ENCODE measurements at regions not wholly inside any gene's neighbourhood (a gene's known extent, or its start where the extent isn't known, plus 50 kb on each side); places are given as distances from the start of the nearest gene placed in this dataset.
"Not testable (repeated sequence)": the region's sequence is repeated elsewhere in the genome, so short reads cannot be mapped to it uniquely, and the experiment has no call there.

GRCh38 chr12:46982629-46983392 is 96.6 kb upstream of the PCED1B start:
- in situ Hi-C loops (cut with MboI; ENCODE audit: low sequenced_read_pairs), result loop anchor here (10.0 kb wide), 1 partner anchor 638 kb away; no protein-coding TSS in a partner anchor

GRCh38 chr12:46983393-46983793 is 96.0 kb upstream of the PCED1B start:
- in situ Hi-C loops (cut with MboI; ENCODE audit: low sequenced_read_pairs), result loop anchor here (10.0 kb wide), 1 partner anchor 639 kb away; no protein-coding TSS in a partner anchor

GRCh38 chr12:46983959-46984841 is 95.2 kb upstream of the PCED1B start:
- in situ Hi-C loops (cut with MboI; ENCODE audit: low sequenced_read_pairs), result loop anchor here (10.0 kb wide), 1 partner anchor 639 kb away; no protein-coding TSS in a partner anchor

GRCh38 chr12:46985816-46986215 is 93.6 kb upstream of the PCED1B start:
- in situ Hi-C loops (cut with MboI; ENCODE audit: low sequenced_read_pairs), result loop anchor here (10.0 kb wide), 1 partner anchor 641 kb away; no protein-coding TSS in a partner anchor

- in situ Hi-C loops (cut with MboI; ENCODE audit: low sequenced_read_pairs), result loop anchor here (10.0 kb wide), 1 partner anchor 643 kb away; no protein-coding TSS in a partner anchor
Observed at GRCh38 chr12:46988122-46988521, 91.3 kb upstream of the PCED1B start.

- in situ Hi-C loops (cut with MboI; ENCODE audit: low sequenced_read_pairs), result no loop called here
Observed at GRCh38 chr12:46990211-46990610, 89.2 kb upstream of the PCED1B start.

GRCh38 chr12:46992051-46992450 is 87.4 kb upstream of the PCED1B start:
- in situ Hi-C loops (cut with MboI; ENCODE audit: low sequenced_read_pairs), result not testable (repeated sequence)

GRCh38 chr12:46998811-46999368 is 80.5 kb upstream of the PCED1B start:
- in situ Hi-C loops (cut with MboI; ENCODE audit: low sequenced_read_pairs), result no loop called here

GRCh38 chr12:47004634-47005033 is 74.8 kb upstream of the PCED1B start:
- in situ Hi-C loops (cut with MboI; ENCODE audit: low sequenced_read_pairs), result loop anchor here (25.0 kb wide), 1 partner anchor 867 kb away; no protein-coding TSS in a partner anchor

GRCh38 chr12:47007048-47007447 is 72.4 kb upstream of the PCED1B start:
- in situ Hi-C loops (cut with MboI; ENCODE audit: low sequenced_read_pairs), result loop anchor here (25.0 kb wide), 1 partner anchor 870 kb away; no protein-coding TSS in a partner anchor

GRCh38 chr12:47012552-47012951 is 66.9 kb upstream of the PCED1B start:
- in situ Hi-C loops (cut with MboI; ENCODE audit: low sequenced_read_pairs), result loop anchor here (25.0 kb wide), 1 partner anchor 875 kb away; no protein-coding TSS in a partner anchor

- in situ Hi-C loops (cut with MboI; ENCODE audit: low sequenced_read_pairs), result loop anchor here (25.0 kb wide), 1 partner anchor 877 kb away; no protein-coding TSS in a partner anchor
Observed at GRCh38 chr12:47014474-47014873, 64.9 kb upstream of the PCED1B start.

- in situ Hi-C loops (cut with MboI; ENCODE audit: low sequenced_read_pairs), result loop anchor here (25.0 kb wide), 1 partner anchor 878 kb away; no protein-coding TSS in a partner anchor
Observed at GRCh38 chr12:47015381-47015780, 64.0 kb upstream of the PCED1B start.

- in situ Hi-C loops (cut with MboI; ENCODE audit: low sequenced_read_pairs), result loop anchor here (25.0 kb wide), 1 partner anchor 880 kb away; no protein-coding TSS in a partner anchor
Observed at GRCh38 chr12:47017041-47017713, 62.2 kb upstream of the PCED1B start.

GRCh38 chr12:47017901-47018475 is 61.4 kb upstream of the PCED1B start:
- in situ Hi-C loops (cut with MboI; ENCODE audit: low sequenced_read_pairs), result loop anchor here (25.0 kb wide), 1 partner anchor 881 kb away; no protein-coding TSS in a partner anchor

GRCh38 chr12:47020211-47020821 is 59.1 kb upstream of the PCED1B start:
- in situ Hi-C loops (cut with MboI; ENCODE audit: low sequenced_read_pairs), result loop anchor here (25.0 kb wide), 1 partner anchor 883 kb away; no protein-coding TSS in a partner anchor

- in situ Hi-C loops (cut with MboI; ENCODE audit: low sequenced_read_pairs), result loop anchor here (25.0 kb wide), 1 partner anchor 884 kb away; no protein-coding TSS in a partner anchor
Observed at GRCh38 chr12:47021298-47021697, 58.1 kb upstream of the PCED1B start.

- in situ Hi-C loops (cut with MboI; ENCODE audit: low sequenced_read_pairs), result loop anchor here (25.0 kb wide), 1 partner anchor 885 kb away; no protein-coding TSS in a partner anchor
Observed at GRCh38 chr12:47022296-47022695, 57.1 kb upstream of the PCED1B start.

- in situ Hi-C loops (cut with MboI; ENCODE audit: low sequenced_read_pairs), result loop anchor here (25.0 kb wide), 1 partner anchor 886 kb away; no protein-coding TSS in a partner anchor
Observed at GRCh38 chr12:47023311-47023710, 56.1 kb upstream of the PCED1B start.
